GM23338 (cell line): ENCODE measurements at regions not wholly inside any gene's neighbourhood (a gene's known extent, or its start where the extent isn't known, plus 50 kb on each side); places are given as distances from the start of the nearest gene placed in this dataset.

ENCODE experiments used
- ATAC-seq: fragments of 200-7000 bp; cut with Tn5 transposase; 3 replicates; pipeline ENCODE4 v1.9.1; 2020
- DNase-seq: peaks from one replicate; pipeline ENCODE4 v3.0.0-alpha.2; 2015; ENCODE audit warnings: low spot score
- H2AFZ ChIP-seq: fragments of 200-600 bp; sonication (generic); 2 replicates; pipeline ENCODE4 v1.8.0; 2016; ENCODE audit warnings: antibody characterized with exemption, mild to moderate bottlenecking, moderate library complexity
- H3F3A ChIP-seq: fragments of 200-600 bp; sonication (generic); replicated peaks from 2 replicates; pipeline ENCODE4 v1.8.0; 2017; ENCODE audit warnings: antibody characterized with exemption, mixed run types, low read depth
- H3K27ac ChIP-seq: fragments of 200-600 bp; sonication (generic); 2 replicates; pipeline ENCODE4 v1.6.1; 2016; ENCODE audit warnings: low read depth
- H3K27me3 ChIP-seq: fragments of 200-600 bp; sonication (generic); 2 replicates; pipeline ENCODE4 v1.8.0; 2016; ENCODE audit warnings: mild to moderate bottlenecking, mixed run types, moderate library complexity; ENCODE audit not compliant: insufficient read depth
- H3K36me3 ChIP-seq: fragments of 200-600 bp; sonication (generic); 2 replicates; pipeline ENCODE4 v1.8.0; 2016; ENCODE audit warnings: mild to moderate bottlenecking; ENCODE audit not compliant: insufficient read depth
- H3K4me1 ChIP-seq: fragments of 200-600 bp; sonication (generic); 2 replicates; pipeline ENCODE4 v1.8.0; 2016; ENCODE audit warnings: mild to moderate bottlenecking, moderate library complexity; ENCODE audit not compliant: insufficient read depth
- H3K4me2 ChIP-seq: fragments of 200-600 bp; sonication (generic); 2 replicates; pipeline ENCODE4 v1.7.1; 2017; ENCODE audit warnings: mixed run types
- H3K4me3 ChIP-seq: fragments of 200-600 bp; sonication (generic); 2 replicates; pipeline ENCODE4 v1.6.1; 2016; ENCODE audit warnings: mixed run types
- H3K79me2 ChIP-seq: fragments of 200-600 bp; sonication (generic); replicated peaks from 2 replicates; pipeline ENCODE4 v1.8.0; 2017; ENCODE audit warnings: mild to moderate bottlenecking; ENCODE audit not compliant: insufficient read depth
- H3K9me2 ChIP-seq: fragments of 200-600 bp; sonication (generic); 2 replicates; pipeline ENCODE4 v1.8.0; 2017; ENCODE audit not compliant: insufficient read depth
- H4K20me1 ChIP-seq: fragments of 200-600 bp; sonication (generic); replicated peaks from 2 replicates; pipeline ENCODE4 v1.8.0; 2017; ENCODE audit warnings: mild to moderate bottlenecking; ENCODE audit not compliant: insufficient read depth
- H3K27ac Mint-ChIP-seq: 2 replicates; pipeline ENCODE4 v1.8.0; 2020; ENCODE audit warnings: inconsistent platforms, mild to moderate bottlenecking, moderate library complexity, mixed read lengths
- H3K27me3 Mint-ChIP-seq: 3 replicates; pipeline ENCODE4 v1.8.0; 2022; ENCODE audit warnings: low read depth, mild to moderate bottlenecking, moderate library complexity, mixed read lengths, inconsistent platforms; ENCODE audit not compliant: insufficient read depth, poor library complexity
- H3K36me3 Mint-ChIP-seq: 3 replicates; pipeline ENCODE4 v1.8.0; 2021; ENCODE audit warnings: low read depth, mild to moderate bottlenecking, inconsistent platforms, moderate library complexity, mixed read lengths
- H3K4me1 Mint-ChIP-seq: 3 replicates; pipeline ENCODE4 v1.8.0; 2020; ENCODE audit warnings: mild to moderate bottlenecking, inconsistent platforms, mixed read lengths
- H3K4me3 Mint-ChIP-seq: 3 replicates; pipeline ENCODE4 v1.8.0; 2021; ENCODE audit warnings: moderate library complexity, mild to moderate bottlenecking, inconsistent platforms, mixed read lengths
- H3K9me3 Mint-ChIP-seq: 3 replicates; pipeline ENCODE4 v1.8.0; 2020; ENCODE audit warnings: moderate library complexity, mild to moderate bottlenecking, inconsistent platforms, mixed read lengths
- CREB1 ChIP-seq: fragments of 250-450 bp; sonication (Bioruptor Pico); IDR thresholded peaks from 2 replicates; pipeline ENCODE4 v1.5.0; 2020; ENCODE audit warnings: low read depth, mild to moderate bottlenecking, moderate library complexity
- ZNF462 ChIP-seq: fragments of 250-450 bp; sonication (Bioruptor Pico); IDR thresholded peaks from 2 replicates; pipeline ENCODE4 v1.5.0; 2020; ENCODE audit warnings: mild to moderate bottlenecking, moderate library complexity
- TF ChIP-seq, protein P1 (sequence below), 2 experiments: fragments of 200-600 bp in 1 of 2; sonication (generic) in 1 of 2; conservative IDR thresholded peaks; 2 replicates each; pipeline versions ENCODE4 v1.5.1 to v1.6.1; 2016 to 2017; ENCODE audit warnings: antibody characterized with exemption in 2 of 2, low read depth in 2 of 2, mild to moderate bottlenecking in 2 of 2, moderate library complexity in 1 of 2

DNA sequence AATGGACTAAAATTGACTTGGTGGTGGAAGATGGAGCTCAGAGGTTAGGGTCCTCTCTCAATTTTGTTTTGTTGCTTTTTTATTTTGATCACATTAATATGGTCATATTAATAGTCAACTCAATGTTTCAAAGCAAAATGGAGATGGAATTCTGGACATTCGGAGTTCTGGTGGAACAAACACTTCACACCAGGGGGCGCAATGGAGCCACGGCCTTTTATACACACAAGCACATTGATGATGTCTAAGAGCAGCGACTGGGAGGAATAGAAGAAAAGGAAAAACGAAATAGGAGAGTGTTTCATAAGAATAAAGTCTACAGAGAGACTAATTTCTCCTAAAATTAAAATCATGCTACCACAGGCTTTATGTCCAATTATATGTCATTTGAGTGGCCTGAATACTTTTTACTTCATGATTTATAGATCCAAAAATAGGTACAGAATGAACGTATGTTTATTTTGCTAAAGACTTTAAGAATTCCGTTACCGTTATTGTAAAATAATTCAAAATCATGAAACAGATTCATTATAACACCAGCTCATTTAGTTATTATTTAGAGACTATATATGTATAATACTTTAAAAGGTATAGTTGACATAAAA lies 197.6 kb upstream of the SASH1 start:
- Histone ChIP-seq H3K4me3 (no peak overlapping the region), H3F3A (no peaks in the 10 kb centered on the region), H3K4me1 (no peaks in the 10 kb centered on the region), H3K79me2 (no peaks in the 10 kb centered on the region), H3K27me3 (no peaks in the 10 kb centered on the region), H3K27ac (no peak overlapping the region), H4K20me1 (no peaks in the 10 kb centered on the region), H2AFZ (no peak overlapping the region), H3K9me2 (no peaks in the 10 kb centered on the region), H3K36me3 (no peaks in the 10 kb centered on the region), H3K4me2 (no peak overlapping the region)
- no peaks in the 10 kb centered on the region for H3K9me3 Mint-ChIP-seq
- DNase-seq, result peak; percentile 88
- H3K4me3 Mint-ChIP-seq, result no peak overlapping the region
- ATAC-seq, result peak; percentile 53
- H3K36me3 Mint-ChIP-seq, result no peaks in the 10 kb centered on the region
- H3K27ac Mint-ChIP-seq, result no peak overlapping the region
- TF ChIP-seq ZNF462 (CRISPR knock-in tag) (no peak), CREB1 (CRISPR knock-in tag) (peak; percentile 87)
- TF ChIP-seq, protein P1, sequence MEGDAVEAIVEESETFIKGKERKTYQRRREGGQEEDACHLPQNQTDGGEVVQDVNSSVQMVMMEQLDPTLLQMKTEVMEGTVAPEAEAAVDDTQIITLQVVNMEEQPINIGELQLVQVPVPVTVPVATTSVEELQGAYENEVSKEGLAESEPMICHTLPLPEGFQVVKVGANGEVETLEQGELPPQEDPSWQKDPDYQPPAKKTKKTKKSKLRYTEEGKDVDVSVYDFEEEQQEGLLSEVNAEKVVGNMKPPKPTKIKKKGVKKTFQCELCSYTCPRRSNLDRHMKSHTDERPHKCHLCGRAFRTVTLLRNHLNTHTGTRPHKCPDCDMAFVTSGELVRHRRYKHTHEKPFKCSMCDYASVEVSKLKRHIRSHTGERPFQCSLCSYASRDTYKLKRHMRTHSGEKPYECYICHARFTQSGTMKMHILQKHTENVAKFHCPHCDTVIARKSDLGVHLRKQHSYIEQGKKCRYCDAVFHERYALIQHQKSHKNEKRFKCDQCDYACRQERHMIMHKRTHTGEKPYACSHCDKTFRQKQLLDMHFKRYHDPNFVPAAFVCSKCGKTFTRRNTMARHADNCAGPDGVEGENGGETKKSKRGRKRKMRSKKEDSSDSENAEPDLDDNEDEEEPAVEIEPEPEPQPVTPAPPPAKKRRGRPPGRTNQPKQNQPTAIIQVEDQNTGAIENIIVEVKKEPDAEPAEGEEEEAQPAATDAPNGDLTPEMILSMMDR (conservative IDR thresholded peaks at IDR 0.05; ENCODE audit: low read depth in 2 of 2), result peak; percentile 90 to 98
- peaks cover 7% of the 10 kb centered on the region for H3K27me3 Mint-ChIP-seq
- H3K4me1 Mint-ChIP-seq, result peaks cover 3% of the 10 kb centered on the region; the same call in 2 of the 3 replicates
